ENCODE measurements at regions not wholly inside any gene's neighbourhood (a gene's known extent, or its start where the extent isn't known, plus 50 kb on each side); places are given as distances from the start of the nearest gene placed in this dataset.

DNA sequence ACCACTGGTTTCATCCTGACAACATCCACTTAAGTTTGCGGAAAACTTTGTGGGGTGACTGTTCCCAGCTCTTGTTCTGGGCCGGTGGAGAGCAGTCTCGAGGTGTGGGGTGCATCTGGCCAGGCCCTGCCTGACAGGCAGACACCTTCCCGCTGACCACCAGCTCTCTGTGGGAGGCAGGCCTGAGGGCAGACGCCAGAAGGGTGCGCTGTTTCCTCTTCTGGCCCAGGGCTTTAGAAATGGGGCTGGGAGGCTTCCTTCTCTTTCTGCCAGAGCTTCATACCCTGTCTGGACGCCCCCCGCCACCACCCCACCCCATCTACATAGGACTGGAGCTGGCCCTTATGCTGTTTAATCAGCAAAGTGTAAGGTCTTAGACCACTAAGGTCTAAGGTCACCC, 263.8 kb downstream of the LOXHD1 start:
- DNase-seq, result no peak

DNA sequence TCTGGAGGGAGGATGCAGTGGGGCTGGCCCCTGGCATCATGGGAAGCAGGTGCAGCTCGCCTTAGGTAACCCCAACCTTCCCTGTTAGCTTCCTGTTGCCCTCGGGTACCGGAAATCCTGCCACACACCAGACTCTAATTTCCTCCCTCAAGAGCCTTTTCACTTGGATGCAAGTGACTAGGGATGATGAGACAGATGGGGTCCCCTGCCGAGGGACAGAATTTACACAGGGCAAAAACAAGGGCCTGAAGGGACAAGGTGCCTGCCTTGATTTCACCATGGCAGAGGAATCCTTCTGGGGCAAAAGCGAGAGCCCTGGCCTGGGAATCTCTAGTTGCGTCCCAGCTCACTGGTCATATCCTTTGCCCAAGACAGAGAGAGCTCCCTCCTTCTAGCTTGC, 263.1 kb downstream of the LOXHD1 start:
- no peak for DNase-seq

DNA sequence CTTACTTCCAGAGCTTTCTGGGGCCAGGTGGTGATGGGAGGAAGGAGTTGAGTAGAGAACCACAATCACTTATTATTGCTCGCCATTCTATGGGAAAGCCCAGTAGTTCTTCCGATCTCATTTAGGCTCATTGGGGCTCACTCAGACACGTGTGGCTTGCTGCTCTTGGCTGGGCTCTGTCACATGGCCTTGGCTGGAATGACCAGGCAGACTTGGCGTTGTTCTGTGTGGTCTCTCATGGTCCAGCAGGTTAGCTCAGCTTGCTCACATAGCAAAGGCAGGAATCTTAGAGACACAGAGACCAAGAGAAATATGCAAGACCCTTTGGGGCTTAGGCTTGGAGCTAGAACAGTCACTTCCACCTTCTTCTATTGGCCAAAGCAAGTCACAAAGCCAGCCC, 261.2 kb downstream of the LOXHD1 start:
- DNase-seq, result no peak

DNA sequence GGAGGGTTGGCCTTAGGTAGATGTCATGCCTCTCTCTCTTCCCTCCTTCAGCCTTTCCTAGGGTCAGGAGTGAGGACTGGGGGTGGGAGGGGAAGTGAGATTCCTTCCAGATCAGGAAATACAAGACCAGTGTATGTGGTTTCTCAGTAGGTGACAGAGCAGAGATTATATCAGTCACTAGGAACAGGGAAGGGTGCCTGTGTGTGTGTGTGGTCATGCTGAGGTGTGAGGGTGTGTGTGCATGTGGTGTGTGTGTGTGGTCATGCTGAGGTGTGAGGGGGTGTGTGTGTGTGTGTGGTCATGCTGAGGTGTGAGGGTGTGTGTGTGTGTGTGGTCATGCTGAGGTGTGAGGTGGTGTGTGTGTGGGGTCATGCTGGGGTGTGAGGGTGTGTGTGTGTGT, 259.8 kb downstream of the LOXHD1 start:
- DNase-seq, result no peak

DNA sequence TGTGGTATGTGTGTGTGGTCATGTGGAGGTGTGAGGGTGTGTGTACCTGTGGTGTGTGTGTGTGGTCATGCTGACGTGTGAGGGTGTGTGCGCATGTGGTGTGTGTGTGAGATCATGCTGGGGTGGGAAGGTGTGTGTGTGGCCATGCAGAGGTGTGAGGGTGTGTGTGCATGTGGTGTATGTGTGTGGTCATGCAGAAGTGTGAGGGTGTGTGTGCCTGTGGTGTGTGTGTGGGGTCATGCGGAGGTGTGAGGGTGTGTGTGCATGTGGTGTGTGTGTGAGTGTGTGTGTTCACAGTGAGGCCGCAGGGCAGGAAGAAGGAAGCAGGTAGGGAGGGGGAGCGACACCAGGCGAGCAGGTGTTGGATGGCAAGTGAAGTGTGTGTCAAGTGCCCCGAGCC, 259.0 kb downstream of the LOXHD1 start:
- no peak for DNase-seq

DNA sequence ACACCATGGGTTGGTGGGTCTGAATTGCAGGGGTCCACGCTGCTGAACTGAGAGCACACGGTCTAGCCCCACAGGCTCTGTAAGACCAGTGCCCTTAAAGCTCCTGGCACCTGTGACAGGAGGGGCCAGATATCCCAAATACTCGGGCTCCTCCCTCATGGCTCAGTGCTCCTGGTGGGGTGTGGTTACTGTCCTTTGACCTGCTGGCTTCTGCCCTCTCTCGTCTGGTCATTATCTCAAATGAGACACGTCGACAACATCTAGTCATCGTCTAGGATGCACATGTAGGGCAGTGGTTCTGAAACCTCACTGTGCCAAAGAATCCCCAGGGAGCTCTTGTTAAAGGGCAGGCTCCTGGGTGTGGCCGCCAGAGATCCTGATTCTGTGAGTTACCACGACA, 258.4 kb downstream of the LOXHD1 start:
- DNase-seq, result no peak

DNA sequence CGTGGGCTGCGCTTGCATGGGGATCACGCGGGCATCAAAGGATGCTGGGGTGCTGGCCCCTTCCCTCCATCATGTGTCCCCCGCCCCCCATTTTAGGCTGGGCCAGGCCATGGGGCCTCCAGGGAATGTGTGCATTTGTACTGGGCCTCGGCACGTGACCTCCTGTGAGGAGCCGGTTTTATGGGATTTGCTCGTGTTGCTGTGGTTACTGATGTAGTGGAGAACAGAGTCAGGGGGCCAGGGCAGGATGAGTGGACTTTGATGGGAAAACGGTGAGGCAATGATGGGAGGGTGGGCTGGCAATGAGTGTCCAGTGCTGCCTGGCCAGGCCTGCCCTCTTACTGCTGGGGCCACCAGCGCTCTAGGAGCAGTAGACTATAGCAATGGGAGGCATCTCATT, 257.7 kb downstream of the LOXHD1 start:
- no peak for DNase-seq

DNA sequence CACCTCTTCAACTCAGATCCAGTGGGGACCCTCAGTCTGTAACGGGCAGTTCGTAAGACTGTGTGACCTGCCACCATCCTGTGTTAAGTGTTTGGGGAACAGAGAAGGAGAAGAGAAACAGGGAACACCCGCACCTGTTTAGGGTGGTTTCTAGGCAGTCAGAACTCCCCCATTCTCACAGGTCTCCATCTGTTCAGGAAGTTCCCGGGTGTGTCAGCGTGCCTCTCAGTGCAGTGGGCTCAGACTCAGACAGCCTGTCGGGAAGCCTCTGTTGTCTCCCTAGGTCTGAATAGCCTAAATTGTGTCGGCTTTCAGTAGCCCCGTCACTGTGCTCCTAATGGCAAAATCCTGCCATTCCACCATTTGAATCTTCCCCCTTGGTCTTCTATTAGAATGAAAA, 256.6 kb downstream of the LOXHD1 start:
- no peak for DNase-seq

DNA sequence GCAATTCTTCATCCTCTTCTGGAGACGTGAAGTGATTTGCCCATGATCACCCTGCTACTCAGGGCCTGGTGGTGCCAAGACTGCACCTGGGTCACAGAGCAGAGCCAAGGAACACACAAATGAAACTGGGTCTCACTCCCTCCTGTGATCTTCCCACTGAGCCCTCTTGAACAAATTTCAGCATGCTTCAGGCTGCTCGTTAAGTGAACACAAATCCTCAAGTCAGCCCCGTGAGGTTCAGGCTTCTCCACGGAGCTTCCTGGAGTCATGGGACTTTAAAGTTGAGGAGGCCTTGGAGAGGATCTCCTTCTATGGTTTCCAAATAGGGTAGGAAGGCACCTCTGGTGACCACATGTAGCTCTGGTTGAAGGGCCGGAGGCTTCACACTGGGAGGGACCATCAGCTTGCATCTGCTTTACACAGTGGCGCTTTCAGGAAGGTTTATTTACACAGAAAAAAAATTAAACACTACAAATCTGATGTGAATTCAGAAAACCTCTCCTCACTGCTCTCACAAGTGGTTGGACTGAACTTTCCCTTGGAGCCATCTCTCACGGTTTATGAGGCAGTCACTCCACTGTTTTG, 255.4 kb downstream of the LOXHD1 start:
- DNase-seq, result no peak

DNA sequence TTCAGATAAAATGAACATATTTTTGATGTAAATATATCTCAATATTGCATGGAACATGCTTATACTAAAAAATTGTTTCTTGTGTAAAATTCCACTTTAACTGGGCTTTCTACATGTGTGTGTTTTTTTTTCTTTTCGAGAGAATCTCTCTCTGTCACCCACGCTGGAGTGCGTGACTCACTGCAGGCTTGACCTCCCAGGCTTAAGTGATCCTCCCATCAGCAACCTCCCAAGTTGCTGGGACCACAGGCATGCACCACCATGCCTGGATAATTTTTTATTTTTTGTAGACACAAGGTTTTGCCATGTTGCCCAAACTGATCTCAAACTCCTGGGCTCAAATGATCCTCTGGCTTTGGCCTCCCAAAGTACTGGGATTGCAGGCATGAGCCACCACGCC, 254.6 kb downstream of the LOXHD1 start:
- no peak for DNase-seq

DNA sequence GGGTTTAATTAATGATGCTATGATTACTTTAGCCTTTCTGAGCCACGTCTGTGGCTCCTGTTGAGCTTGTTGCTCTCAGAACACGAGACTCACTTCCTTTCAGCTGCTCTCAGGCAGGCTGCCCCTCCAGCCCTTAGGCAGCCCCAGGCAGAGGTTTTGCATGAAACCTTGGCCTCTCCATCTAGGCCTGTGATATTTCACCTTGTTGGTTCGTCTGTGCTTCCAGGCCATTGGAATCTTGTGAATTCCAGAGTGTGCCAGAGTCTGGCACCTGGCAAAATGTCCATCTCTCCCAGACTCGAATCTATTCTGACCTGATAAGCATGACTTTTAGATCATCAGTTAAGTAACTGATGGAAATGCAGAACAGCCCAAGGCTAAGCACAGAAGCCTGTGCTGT, 254.1 kb downstream of the LOXHD1 start:
- no peak for DNase-seq

DNA sequence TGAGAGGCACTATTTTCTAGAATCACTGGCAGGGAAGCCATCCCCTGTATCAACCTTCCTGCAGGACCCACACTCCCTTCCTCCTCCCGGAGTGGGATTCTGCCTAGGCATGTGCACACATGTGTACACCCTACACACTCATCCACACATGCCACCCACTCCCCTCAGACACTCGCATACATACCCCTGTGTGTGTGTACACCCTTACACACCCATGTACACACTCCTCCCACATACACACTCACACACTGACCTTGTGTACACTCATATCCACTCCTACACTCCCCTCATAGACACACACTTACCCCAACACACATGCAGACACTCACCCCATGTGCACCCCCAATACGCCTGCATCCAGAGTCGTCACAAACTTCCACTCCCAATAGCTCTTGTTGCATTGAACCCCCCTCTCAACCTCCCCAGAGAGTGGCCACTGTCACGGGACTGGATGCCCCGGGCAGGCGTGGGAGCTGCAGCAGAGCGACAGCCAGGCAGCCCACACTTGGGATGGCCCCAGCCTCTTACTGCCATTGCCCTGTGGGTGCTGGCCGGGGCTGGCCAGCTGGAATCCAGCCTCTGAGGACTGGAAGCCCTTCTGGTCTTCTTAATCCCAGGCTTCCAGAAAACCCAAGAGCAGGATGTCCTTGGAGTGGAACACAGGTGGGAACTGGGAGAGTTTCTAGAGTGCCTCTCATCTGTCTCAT, 251.0 kb downstream of the LOXHD1 start:
- DNase-seq, result no peak

DNA sequence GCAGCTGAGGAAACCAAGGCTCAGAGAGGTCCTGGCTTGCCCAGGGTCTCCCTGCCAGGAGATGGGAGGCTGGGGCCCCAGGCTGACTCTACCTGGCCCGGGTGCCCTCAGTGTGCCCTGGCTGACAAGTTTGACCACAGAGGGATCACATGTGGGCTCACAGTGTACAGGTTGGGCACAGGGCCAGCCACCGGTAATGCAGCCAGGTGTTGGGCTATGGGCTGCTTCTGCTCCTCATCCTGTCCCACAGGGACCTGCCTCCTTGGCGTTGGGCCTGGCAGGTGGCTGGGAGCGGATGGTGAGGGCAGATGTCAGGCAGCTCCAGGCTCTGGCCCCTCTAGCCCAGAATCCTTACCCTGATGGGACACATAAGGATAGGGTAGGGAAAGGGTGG, 250.5 kb downstream of the LOXHD1 start:
- peak; percentile 76 for DNase-seq

DNA sequence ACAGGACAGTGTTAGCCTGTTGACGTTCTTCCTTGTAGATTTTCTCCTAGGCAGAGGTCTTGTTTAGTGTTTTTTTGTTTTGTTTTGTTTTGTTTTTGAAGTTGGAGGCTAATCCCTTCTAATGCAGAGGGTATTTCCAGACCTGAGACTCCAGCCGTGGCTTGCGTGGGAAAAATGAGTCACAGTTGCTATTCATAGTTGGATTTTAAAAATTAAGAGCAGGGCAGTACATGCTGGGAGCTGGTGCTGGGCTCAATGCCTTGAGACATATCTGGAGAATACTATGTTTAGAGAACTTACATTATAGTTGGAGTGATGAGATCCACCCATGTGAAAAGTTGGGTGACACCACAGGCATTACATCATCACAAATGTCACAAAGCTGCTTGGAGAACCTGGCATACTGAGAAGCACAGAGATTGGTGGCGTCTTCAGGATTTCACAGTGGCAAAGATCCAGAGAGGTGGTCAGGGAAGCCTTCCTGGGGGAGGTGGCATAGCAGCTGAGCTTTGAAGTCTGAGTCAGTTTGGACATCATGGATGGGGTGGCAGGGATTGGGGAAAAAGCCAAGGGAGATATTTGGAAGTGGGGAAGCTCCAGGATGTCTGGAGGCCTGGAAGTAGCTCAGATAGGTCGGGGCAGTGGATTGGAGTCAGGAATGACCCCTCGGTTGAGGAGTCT, 249.4 kb downstream of the LOXHD1 start:
- no peak for DNase-seq

DNA sequence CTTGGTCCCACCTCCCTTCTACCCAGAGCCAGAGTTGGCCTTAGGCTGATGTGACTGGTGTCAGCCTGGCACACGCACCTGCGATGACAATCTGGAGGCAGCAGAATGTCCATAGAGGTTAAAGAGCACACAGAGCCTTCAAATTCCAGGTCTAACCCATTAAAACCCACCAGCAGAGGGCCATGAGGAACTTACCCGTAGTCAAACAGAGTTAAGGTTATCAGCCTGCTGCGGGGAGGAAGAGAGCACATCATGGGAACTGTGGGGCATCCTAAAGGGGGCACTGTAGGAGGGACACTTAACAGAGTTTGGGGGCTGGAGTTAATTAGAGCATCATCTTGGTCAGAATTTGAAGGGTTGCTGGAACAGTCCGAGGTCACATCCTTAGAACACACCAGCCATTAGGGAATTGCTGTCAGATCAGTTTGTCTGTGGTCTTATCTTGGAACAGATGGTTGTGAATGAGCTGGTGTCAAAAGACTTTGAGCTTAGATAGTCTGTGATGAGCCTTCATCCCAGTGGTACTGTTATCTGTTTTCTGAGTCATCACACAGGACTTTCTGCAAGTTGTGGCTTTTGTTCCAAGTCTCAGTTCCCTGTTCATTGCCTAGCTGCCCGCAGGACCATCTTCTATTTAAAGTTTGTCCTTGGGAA, 248.6 kb downstream of the LOXHD1 start:
- DNase-seq, result no peak

DNA sequence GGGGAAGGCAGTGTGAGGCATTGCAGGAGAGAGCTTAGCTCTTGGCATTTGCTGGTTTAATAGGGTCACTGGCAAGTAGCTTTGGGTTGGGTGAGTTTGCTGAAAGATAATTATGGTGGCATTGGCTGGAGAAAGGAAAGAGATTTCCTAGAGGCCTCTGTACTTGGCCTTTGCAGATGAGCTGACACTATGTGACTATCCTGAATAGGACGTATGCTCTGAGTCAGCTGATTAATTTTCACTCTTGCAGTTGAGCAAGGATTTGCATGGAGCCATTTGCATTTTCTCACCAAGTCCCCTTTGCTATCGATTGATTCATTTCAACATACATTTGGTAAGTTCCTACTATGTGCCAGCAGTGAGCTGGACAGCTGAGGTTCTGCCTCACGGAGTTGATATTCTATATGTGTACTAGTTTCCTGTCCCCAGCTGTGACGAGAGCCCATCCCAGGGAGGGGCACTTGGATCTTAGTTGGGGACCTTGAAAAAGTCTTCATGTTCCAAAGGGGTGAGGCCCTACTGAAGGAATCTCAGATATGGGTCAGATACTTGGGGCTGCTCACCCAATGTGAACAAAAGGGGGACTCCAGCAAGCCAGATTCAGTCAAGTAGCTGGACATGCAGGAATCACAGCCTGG, 245.7 kb downstream of the LOXHD1 start:
- no peak for DNase-seq

DNA sequence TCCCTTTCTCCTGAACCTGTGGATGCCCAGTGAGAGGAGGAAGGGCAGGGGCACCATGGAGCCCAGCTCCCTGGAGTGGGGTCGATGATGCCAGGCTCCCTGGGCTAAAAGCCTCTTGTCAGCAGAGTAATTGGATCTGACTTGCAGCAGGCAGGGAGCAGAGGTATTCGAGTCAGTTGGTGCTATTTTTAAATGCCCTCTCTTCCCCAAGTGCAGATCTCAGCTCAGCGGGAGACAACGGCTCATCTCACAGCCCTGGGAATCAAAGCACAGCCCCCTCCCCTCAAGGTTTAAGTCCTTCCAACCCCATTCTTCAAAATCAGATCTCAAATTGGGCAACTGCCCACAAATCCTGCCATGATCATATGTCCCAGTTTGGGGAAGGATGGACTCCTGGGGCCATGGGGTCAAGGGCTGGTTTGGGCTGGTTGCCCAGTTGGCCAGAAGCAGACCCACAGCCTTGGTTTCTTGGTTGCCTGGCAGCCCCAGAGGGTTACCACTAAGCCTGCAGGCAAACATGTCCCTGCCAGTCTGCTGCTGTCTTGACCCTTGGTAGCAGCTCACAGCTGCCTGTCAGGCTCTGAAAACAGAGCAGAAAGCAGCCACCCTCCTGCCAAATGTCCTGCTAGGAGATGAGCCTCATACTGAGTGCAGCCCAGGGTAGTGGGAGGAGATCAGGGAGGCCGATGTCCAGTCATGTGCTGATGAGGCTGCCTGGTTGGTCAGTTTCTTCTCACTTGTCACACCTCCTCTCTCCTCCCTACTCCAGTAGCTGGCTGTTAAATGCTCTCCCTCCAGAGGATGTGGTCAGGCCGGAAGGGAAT, 244.9 kb downstream of the LOXHD1 start:
- no peak for DNase-seq

DNA sequence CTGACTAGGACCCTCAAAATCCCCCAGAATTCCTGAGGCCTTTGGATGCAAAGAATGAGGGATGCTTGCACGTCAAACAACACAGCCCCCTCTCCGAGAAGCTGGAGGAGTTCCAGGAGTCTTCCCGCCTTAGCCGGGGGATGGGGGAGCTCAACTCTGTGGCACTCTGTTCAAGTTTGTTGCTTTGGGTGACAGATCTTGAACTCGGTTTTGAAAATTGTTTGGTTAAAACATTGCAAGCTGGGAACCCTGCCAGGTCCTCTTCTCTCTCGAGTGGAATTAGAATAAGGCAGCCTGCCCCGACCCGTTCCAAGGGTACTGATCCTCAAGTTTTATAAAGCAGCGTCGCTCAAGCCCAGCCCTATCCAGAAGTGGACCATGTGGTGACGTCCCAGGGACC, 244.1 kb downstream of the LOXHD1 start:
- peak; percentile 84 for DNase-seq

DNA sequence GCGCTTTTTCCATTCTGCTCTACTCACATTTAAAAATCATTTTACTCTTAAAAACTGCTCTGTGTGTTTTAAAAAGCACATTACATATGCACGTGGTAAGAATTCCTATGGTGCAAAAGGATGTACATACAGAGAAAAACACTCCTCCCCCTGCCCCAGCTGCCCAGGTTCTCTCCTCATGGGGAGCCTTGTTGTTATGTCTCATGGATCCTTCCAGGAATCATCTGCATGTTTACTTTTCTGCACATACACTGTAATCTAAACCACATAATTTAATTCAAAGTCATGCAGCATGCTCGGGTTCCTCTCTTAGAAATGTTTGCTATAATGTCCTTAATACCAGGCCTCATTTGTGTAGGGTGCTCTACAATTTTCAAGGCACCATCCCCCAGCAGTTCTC, 243.3 kb downstream of the LOXHD1 start:
- no peak for DNase-seq

DNA sequence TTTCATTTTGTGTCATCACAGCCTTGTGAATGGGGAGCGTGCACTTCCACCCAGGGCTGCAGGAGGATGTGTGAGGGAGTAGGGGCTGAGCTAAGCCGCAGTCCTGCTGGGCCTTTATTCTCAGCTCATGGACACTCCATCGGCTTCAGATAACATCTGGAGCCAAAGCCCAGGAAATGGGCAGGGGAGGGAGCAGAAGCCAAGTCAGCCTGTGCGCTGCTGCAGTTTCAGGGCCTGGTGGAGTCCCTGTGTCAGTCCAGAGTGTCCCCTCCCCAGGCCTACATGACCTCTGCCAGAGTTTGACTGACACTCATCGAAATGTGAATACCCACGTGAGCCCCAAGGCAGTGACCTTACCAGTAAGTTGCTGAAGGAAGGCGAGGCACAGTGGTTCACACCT, 242.2 kb downstream of the LOXHD1 start:
- DNase-seq, result no peak

DNA sequence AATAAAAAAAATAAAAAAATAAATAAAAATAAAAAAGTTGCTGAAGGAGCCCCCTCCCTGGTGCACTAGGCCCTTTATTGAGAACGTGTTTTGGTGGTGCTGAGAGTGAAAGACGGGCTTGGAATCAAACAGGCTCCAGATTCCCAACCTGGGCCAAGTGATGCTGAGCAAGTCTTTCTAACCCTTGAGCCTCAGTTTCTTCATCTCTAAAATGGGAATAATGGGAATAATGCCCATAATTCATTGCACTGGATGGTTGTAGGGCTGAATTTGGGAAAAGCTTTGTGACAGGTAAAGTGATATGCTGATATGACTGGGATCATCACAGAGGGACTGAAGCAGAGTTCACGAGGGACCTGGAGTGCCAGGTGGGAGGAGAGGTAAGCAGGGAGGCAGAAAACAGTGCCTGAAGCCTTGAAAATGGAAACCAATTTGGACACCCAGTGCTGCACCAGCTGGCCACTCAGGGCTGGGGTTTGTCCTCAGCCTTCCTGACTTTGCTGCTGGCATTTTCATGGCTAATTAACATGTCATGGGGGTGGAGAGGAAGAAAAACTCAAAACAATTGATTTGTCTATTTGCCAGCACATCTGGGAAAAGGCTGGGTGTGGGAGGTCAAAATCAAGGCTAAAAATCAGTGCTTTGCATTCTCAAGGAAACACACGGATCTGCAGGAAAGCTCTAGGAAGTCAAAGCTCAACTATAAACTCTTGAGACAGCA, 241.3 kb downstream of the LOXHD1 start:
- no peak for DNase-seq

All from NCI-H1105 (cell line).